KOPT-K1 (cell line): ENCODE measurements at regions not wholly inside any gene's neighbourhood (a gene's known extent, or its start where the extent isn't known, plus 50 kb on each side); places are given as distances from the start of the nearest gene placed in this dataset.

Experiments used
- H3K27ac ChIP-seq: fragments of 200-600 bp; sonication (generic); 2 replicates; pipeline ENCODE4 v1.5.1; 2016; ENCODE audit warnings: antibody characterized with exemption, mild to moderate bottlenecking, low read depth, low read length; ENCODE audit not compliant: poor library complexity, severe bottlenecking
- H3K36me3 ChIP-seq: fragments of 200-600 bp; sonication (generic); 2 replicates; pipeline ENCODE4 v1.5.1; 2017; ENCODE audit warnings: antibody characterized with exemption, mild to moderate bottlenecking, low read length, moderate library complexity; ENCODE audit not compliant: insufficient read depth
- H3K9me3 ChIP-seq: fragments of 200-600 bp; sonication (generic); 2 replicates; pipeline ENCODE4 v1.5.1; 2017; ENCODE audit warnings: antibody characterized with exemption, low read length, mild to moderate bottlenecking; ENCODE audit not compliant: insufficient read depth, poor library complexity, severe bottlenecking

DNA sequence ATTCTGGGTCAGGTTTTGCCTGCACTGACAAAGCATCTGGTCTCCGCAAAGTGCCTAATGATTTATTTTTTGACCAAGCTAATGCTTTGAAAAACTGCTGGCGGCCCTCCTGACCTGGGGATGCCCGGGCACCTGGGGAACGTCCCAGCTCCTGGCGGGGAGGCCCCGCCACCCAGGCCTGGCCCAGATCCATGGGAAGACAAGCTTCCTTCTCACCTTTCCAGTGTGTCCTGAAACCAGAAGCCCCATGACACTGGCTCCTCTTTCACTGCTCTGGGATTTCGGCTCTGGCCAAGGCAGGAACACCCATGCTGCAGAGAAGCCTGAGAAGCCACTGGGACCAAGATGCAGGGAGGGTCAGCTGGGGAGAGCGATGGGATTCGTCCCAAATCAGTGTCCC is 144.1 kb downstream of the SEC61B start:
- no peaks in the 10 kb centered on the region for H3K9me3 ChIP-seq
- no peaks in the 10 kb centered on the region for H3K36me3 ChIP-seq
- no peak overlapping the region for H3K27ac ChIP-seq

DNA sequence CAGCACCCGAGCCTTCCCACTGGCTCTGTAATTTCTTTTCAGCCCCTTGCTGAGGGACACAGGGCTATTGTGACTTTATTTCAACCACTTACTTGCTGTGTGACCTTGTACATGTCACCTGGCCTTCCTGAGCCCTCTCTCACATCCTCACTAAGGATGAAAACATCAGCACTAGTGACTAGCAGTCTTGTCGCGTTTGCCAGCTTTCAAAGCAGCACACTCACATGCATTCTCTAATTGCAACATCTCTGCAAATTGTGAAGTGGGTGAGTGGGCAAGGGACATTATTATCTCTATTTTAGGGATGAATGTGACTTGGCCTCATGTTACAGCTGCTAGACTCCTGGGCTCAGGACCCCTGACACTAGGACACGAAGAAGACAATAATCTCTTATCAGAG is 144.5 kb downstream of the SEC61B start:
- no peak overlapping the region for H3K27ac ChIP-seq
- no peaks in the 10 kb centered on the region for H3K36me3 ChIP-seq
- H3K9me3 ChIP-seq, result no peaks in the 10 kb centered on the region

DNA sequence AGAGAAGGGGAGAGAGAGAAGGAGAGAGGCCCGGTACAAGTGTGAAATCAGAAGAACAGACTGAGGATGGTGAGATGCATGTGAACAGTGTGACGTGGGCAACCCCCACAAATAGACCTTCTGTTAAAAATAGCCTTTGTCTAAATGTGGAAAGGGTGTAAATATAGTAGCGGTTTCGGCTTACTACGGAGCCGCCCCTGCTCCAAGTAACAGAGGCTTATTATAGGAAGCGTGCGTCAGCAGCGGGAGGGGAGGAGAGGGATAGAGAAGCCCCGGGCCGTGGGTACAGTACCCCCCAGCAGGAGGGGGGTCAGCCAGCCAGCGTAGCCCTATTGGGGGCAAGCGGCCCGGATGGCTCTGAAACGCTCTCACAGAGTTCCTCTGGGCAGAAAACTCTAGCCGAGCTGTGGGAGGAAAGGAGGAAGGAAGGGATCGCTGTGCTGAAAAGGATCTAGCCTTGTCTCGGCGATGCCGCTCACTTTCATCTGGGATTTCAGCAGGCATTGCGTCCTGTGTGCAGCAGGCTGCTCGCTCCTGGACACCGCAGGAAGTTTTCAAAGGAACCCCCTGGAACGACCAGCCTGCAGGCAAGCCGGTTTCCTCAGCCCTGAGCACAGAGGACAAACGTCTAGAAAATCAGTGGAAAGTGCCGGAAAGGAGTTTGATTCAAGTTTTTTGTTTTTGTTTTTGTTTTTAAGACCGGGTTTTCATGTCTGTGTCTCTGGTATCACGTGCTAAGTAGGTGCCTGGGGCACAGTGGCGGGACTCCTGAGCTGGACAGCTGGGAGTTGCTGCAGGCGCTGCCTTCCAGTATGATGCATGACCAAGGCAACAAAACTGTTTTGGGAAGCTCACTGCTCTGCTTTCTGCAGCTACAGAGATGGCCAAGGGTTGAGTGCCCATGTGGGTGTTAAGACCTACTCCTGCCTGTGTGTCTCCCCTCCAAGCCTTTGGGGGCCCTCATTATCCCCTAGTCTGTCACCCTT is 146.6 kb downstream of the SEC61B start:
- Histone ChIP-seq H3K9me3 (no peaks in the 10 kb centered on the region), H3K27ac (no peak overlapping the region), H3K36me3 (no peaks in the 10 kb centered on the region)

DNA sequence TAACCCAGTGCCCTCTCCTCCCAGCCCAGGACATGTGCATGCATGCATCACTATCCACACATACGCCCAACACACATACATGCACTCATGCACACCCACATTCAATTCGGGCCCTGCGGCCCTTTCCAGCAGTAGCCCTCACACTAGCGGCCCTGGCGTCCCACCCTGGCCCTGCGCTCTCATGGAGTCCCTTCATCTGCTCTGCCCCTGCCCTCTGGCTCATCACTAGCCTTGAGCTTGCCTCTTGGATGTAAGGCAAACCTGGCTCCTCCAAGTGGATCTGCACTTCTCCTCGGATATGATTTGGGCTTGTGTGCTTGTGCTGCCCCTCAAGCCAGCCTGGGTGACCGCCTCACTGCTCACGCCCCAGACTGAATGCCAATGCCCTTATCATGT is 147.2 kb downstream of the SEC61B start:
- H3K9me3 ChIP-seq, result no peaks in the 10 kb centered on the region

DNA sequence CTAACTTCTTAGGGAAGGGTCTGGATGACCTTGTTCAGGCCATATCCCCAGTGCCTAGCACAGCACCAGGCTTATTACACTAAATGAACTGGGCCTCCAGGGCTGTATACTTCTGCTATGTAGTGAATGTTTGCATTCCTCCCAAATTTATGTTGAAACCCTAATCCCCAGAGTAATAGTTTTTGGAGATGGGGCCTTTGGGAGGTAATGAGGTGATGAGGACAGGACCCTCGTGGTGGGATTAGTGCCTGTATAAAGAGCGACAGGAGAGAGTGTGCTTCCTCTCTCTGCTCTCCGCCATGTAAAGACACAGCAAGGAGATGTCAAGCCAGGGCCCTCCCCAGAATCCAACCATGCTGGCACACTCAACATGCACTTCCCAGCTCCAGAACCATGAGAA is 148.3 kb downstream of the SEC61B start:
- Histone ChIP-seq H3K36me3 (no peaks in the 10 kb centered on the region), H3K27ac (no peak overlapping the region), H3K9me3 (no peaks in the 10 kb centered on the region)

More for the DNA sequence above, 147.2 kb downstream of the SEC61B start:
- no peak overlapping the region for H3K27ac ChIP-seq
- H3K36me3 ChIP-seq, result no peaks in the 10 kb centered on the region

DNA sequence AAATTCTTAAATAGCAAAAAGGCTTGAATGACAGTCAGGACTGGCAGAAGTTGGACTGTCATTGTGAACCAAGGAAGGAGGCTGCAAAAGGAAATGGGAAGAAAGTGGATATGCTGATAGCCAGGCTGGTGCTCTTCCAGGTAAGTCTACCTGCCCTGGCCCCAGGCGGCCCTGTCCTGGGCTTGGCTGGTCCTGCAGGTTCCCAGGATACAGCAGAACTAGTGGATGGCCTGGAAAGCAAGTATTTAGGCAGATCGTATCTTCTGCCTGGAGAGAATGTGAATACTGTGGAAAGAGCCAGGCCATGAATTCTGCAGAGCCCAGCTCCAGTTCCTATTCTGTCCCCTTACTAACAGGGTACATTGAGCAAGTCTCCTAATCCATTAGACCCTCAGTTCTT is 149.3 kb downstream of the SEC61B start:
- H3K36me3 ChIP-seq, result no peaks in the 10 kb centered on the region
- no peak overlapping the region for H3K27ac ChIP-seq
- H3K9me3 ChIP-seq, result no peaks in the 10 kb centered on the region

DNA sequence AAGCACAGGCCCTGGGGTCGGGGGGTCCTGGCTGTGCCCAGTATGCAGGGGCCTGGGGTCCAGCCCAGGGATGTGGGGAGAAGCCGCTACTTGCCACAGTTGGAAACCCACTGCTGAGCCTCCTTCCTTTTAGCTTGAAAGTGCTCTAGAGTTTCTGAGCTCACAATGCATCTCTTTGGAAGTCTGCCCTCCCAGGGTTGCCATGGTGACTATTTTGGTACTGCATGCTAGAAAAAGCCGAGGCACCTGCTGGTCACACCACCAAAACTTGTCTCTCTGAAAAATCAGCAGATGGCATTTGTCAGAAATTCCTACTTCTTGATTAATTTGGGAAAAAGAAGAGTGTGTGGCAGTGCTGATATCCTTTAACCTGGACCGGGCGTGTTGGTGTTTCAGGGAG is 151.8 kb downstream of the SEC61B start:
- Histone ChIP-seq H3K36me3 (no peaks in the 10 kb centered on the region), H3K27ac (no peak overlapping the region), H3K9me3 (no peaks in the 10 kb centered on the region)

DNA sequence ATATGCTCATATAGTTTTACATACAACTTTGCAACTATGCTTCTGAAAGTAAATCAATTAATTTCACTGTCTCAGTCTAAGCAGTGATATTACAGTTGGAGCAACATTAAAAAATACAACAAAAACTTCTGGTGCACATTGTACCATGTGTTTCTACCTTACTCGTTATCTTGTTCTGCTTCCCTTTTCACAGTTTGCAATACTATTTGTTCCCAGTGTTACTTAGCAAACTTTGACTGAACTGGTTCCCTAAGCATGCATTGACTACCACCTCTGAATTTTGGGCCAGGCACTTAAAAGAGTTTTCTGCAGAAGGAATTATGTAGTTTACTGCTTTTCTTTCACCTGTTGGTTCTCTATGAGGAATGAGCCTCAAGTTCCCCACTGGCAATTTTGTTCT is 152.7 kb downstream of the SEC61B start:
- Histone ChIP-seq H3K36me3 (no peaks in the 10 kb centered on the region), H3K27ac (no peak overlapping the region), H3K9me3 (no peaks in the 10 kb centered on the region)

DNA sequence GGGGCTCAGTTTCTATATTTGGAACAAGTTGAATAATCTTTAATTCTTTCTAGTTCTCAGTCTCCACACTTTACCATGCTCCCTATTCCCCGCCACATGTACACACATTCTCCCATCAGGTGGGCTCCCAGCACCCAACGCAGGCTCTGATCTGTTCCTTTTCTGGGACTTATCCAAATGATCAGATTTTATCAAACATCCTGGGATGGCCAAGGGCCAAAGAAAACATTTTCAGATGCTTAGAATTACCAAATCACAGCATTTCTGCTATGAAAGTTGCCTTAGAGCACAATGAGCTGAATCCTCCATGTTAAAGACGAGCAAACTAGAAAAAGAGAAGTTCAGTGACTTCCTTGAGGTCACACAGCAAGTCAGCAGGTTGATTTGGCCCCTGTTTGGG is 153.4 kb downstream of the SEC61B start:
- Histone ChIP-seq H3K9me3 (no peaks in the 10 kb centered on the region), H3K27ac (no peak overlapping the region), H3K36me3 (no peaks in the 10 kb centered on the region)

DNA sequence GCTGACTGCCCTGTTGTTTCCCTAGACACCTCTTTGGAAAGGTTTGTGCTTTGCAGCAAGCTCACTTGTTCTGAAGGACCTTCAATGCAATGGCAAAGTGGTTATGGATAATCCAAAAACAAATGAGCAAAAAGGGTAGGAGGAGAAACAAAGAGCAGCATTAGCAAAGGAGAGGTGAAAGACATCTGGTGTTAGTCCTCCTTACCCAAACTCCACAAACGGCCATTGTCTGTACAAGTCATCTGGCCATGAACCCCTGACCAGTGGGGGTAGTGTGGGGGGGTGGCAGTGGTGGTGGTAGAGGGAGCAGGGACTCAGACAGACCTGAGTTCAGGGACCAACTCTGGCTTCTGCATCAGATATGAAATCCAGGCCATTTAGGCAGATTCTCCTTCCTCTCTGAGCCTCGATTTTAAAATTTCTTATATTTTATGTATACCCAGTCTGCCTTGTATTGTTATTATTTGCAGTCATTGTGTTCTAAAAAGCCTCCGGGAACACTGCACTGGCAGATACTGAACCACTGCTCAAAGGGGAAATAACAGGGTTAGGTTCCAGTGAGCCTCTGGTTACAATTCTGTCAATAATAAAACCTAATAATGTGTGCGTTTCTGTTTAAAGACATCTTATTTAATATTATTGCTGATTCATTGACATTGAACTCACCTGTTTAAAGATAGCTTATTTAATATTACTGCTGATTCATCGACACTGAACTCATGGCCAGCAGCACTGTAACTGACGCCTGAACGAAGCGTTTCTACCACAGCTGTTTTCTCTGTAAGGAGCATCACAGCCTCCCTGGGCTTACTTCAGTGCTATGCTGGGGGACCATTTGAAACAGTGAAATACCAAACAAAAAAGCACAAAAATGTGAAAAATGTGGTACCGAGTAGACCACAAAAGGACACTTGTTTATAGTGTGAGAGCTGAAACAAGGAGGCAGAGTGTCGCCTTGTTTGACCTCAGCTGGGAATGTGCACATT is 156.0 kb downstream of the SEC61B start:
- no peaks in the 10 kb centered on the region for H3K36me3 ChIP-seq
- H3K9me3 ChIP-seq, result no peaks in the 10 kb centered on the region
- no peak overlapping the region for H3K27ac ChIP-seq

DNA sequence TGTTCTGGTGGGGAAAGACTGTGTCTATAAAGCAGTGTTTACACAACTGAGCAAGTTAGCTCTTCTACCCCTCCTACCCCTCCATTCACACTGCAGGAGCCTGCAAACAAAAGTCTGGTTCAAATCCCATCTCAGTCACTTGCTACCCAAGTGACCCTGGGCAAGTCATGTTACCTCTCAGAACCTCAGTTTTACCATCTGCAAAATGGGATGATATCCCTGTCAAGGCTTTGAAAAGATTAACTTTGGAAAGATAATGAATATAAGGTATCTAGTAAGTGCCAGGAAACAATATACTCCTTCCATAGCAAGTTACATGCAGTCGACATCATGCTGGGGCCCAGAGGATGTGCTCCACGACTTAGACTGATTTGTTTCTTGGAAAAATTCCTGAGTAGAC is 161.5 kb downstream of the SEC61B start:
- no peaks in the 10 kb centered on the region for H3K9me3 ChIP-seq
- no peak overlapping the region for H3K27ac ChIP-seq
- H3K36me3 ChIP-seq, result no peaks in the 10 kb centered on the region

DNA sequence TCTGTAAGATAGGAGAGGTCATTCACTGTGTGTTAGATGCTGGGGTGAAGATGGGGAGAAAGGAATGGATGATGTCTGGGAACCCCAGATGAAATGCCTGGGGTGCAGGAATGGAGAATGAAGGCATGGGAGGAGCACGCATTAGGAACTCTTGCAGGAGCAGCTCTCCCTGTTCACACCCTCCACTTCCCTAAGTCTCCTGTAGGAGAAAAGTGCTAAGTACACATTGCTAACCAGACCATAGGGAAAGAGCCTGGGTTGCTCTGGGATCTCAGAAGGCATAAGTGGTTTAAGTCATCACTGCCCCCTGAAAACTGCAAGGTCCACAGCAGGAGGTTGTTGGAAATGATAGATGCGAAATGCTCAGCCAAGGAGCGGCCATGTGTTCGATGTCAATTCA is 163.1 kb downstream of the SEC61B start:
- Histone ChIP-seq H3K9me3 (no peaks in the 10 kb centered on the region), H3K36me3 (no peaks in the 10 kb centered on the region), H3K27ac (no peak overlapping the region)

DNA sequence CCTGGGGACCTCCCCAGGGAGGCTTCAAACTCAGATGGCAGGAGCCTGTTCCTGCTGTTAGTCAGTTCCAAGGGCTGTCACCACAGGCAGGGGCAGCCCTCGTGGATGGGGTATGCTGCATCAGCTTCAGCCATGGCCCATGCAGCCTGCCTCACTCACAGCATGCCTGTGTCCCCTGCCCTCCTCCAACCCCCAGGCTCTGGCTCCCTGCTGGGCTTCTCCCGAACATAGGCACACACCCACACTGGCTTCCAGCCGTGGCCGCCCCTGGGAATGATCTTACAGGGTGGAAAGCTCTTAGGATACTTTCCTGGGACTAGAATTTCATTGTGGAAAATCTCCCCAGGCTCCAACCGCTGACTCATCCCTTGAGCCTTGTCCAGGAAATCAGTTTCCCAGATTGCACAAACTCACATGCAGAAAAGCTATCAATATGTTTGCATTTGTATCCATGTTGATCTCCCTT is 163.8 kb downstream of the SEC61B start:
- Histone ChIP-seq H3K9me3 (no peaks in the 10 kb centered on the region), H3K27ac (no peak overlapping the region), H3K36me3 (no peaks in the 10 kb centered on the region)

DNA sequence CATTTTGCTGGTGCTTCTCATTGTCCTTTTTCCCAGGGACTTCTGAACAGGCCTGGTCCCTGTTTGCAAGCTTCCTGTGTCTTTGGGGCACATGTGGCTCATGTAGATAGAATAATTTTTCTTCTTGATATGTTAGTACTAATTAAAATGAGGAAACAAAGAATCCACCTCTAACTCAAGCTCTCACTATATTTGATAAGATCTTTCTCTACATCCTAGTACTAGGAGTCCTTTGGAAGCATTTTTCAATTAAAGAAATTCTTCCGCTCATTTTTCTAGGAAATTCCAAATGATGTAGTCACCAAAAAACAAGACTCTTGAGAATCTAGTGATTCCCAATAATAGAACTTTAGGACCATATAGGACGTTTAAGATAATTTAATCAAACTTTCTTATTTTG is 165.3 kb downstream of the SEC61B start:
- no peak overlapping the region for H3K27ac ChIP-seq
- H3K36me3 ChIP-seq, result no peaks in the 10 kb centered on the region
- H3K9me3 ChIP-seq, result no peaks in the 10 kb centered on the region
